Testis (tissue), 2 donors: ENCODE measurements at regions not wholly inside any gene's neighbourhood (a gene's known extent, or its start where the extent isn't known, plus 50 kb on each side); places are given as distances from the start of the nearest gene placed in this dataset.

Experiments
- DNase-seq: peaks from one replicate; pipeline ENCODE4 v3.0.0-alpha.2; 2019
- H3K27ac ChIP-seq, 2 donors: fragments of 200-600 bp; sonication (generic); one replicate each; pipeline ENCODE4 v1.5.1; 2019
- H3K27me3 ChIP-seq: fragments of 200-600 bp; sonication (generic); one replicate; pipeline ENCODE4 v1.5.1; 2019
- H3K36me3 ChIP-seq: fragments of 200-600 bp; sonication (generic); one replicate; pipeline ENCODE4 v1.5.1; 2017; ENCODE audit warnings: low read depth; ENCODE audit errors: missing control alignments
- H3K4me1 ChIP-seq: fragments of 200-600 bp; sonication (generic); one replicate; pipeline ENCODE4 v1.5.1; 2019
- H3K4me3 ChIP-seq, 2 donors: fragments of 200-600 bp; sonication (generic); one replicate each; pipeline ENCODE4 v1.5.1; 2017 to 2019
- H3K9me3 ChIP-seq: fragments of 200-600 bp; sonication (generic); one replicate; pipeline ENCODE4 v1.5.1; 2017
- CTCF ChIP-seq, 3 experiments: fragments of 450-650 bp in 2 of 3; fragments of 200-600 bp in 1 of 3; sonication (generic) in 1 of 3; IDR thresholded peaks; one replicate each; pipeline ENCODE4 v1.5.1; 2016 to 2019; ENCODE audit warnings: antibody characterized with exemption in 3 of 3, mild to moderate bottlenecking in 2 of 3, moderate library complexity in 1 of 3
- POLR2A ChIP-seq: fragments of 450-650 bp; IDR thresholded peaks from one replicate; pipeline ENCODE4 v1.6.1; 2017; ENCODE audit warnings: antibody characterized with exemption, mild to moderate bottlenecking, moderate library complexity
- WGBS, 2 donors: methylation state at CpG; one replicate each; pipeline ENCODE4 v1.1.5; 2018; 5-methylcytosine and 5-hydroxymethylcytosine counted together
- intact Hi-C: fragments of 100-400 bp; cut with DNase I; formaldehyde crosslinking; loops from one replicate; pipeline ENCODE4 v1.15.1; 2023; ENCODE audit warnings: low total_unique reads

GRCh38 chr3:126264952-126265351 lies 84.6 kb upstream of the ALDH1L1 start:
- DNase-seq, result no peak
- TF ChIP-seq POLR2A (no peak), CTCF (IDR thresholded peaks at IDR 0.05) (no peak)
- 76 to 78% methylated on average over 12 of the region's 12 CpGs for WGBS, 2 donors
- no peaks in the 10 kb centered on the region for H3K9me3 ChIP-seq
- peaks cover 25% of the 10 kb centered on the region for H3K4me1 ChIP-seq
- H3K27ac ChIP-seq, result no peak overlapping the region
- no peaks in the 10 kb centered on the region for H3K27me3 ChIP-seq
- H3K36me3 ChIP-seq, result no peaks in the 10 kb centered on the region
- H3K4me3 ChIP-seq, result no peak overlapping the region
- intact Hi-C loops, result loop anchor here (5.0 to 10.0 kb wide), 2 partner anchors 92 to 130 kb away; partner anchors contain the start of genes CFAP100 and KLF15

GRCh38 chr3:126264381-126264780 lies 84.0 kb upstream of the ALDH1L1 start:
- TF ChIP-seq CTCF (IDR thresholded peaks at IDR 0.05) (no peak), POLR2A (no peak)
- Histone ChIP-seq H3K27ac (no peak overlapping the region), H3K9me3 (no peaks in the 10 kb centered on the region), H3K4me1 (peaks cover 22% of the 10 kb centered on the region), H3K27me3 (no peaks in the 10 kb centered on the region), H3K36me3 (no peaks in the 10 kb centered on the region), H3K4me3 (no peak overlapping the region)
- intact Hi-C loops, result loop anchor here (10.0 kb wide), 1 partner anchor 130 kb away; the partner anchor contains the start of gene CFAP100
- 83 to 84% methylated on average over 7 of the region's 7 CpGs for WGBS, 2 donors
- no peak for DNase-seq

- no peak for TF ChIP-seq CTCF (IDR thresholded peaks at IDR 0.05)
- no peak for TF ChIP-seq POLR2A
- no peaks in the 10 kb centered on the region for H3K9me3 ChIP-seq
- H3K36me3 ChIP-seq, result no peaks in the 10 kb centered on the region
- no peak overlapping the region for H3K27ac ChIP-seq
- no peak overlapping the region for H3K4me3 ChIP-seq
- H3K4me1 ChIP-seq, result peaks cover 22% of the 10 kb centered on the region
- 98 to 100% methylated on average over 4 of the region's 4 CpGs for WGBS, 2 donors
- H3K27me3 ChIP-seq, result no peaks in the 10 kb centered on the region
- DNase-seq, result no peak
- intact Hi-C loops, result loop anchor here (10.0 kb wide), 1 partner anchor 131 kb away; the partner anchor contains the start of gene CFAP100
Measured at GRCh38 chr3:126263971-126264370, 83.6 kb upstream of the ALDH1L1 start.

GRCh38 chr3:126263539-126263938 lies 83.2 kb upstream of the ALDH1L1 start:
- Histone ChIP-seq H3K36me3 (no peaks in the 10 kb centered on the region), H3K4me3 (no peak overlapping the region), H3K27ac (no peak overlapping the region), H3K27me3 (no peaks in the 10 kb centered on the region), H3K4me1 (peaks cover 22% of the 10 kb centered on the region), H3K9me3 (no peaks in the 10 kb centered on the region)
- no peak for DNase-seq
- 90 to 96% methylated on average over 7 to 9 of the region's 9 CpGs for whole genome bisulfite sequencing, 2 donors
- TF ChIP-seq CTCF (IDR thresholded peaks at IDR 0.05) (no peak), POLR2A (no peak)
- intact Hi-C loops, result loop anchor here (10.0 kb wide), 1 partner anchor 131 kb away; the partner anchor contains the start of gene CFAP100

GRCh38 chr3:126262227-126262626 lies 81.8 kb upstream of the ALDH1L1 start:
- DNase-seq, result no peak
- peaks cover 14% of the 10 kb centered on the region for H3K4me1 ChIP-seq
- TF ChIP-seq CTCF (IDR thresholded peaks at IDR 0.05), result no peak
- WGBS, 2 donors, result 94 to 98% methylated on average over 3 of the region's 3 CpGs
- no peaks in the 10 kb centered on the region for H3K36me3 ChIP-seq
- no peak overlapping the region for H3K4me3 ChIP-seq
- no peak overlapping the region for H3K27ac ChIP-seq
- intact Hi-C loops, result loop anchor here (10.0 kb wide), 1 partner anchor 133 kb away; the partner anchor contains the start of gene CFAP100
- H3K9me3 ChIP-seq, result no peaks in the 10 kb centered on the region
- no peaks in the 10 kb centered on the region for H3K27me3 ChIP-seq
